ENCODE measurements at regions not wholly inside any gene's neighbourhood (a gene's known extent, or its start where the extent isn't known, plus 50 kb on each side); places are given as distances from the start of the nearest gene placed in this dataset.
"Not testable (repeated sequence)": the region's sequence is repeated elsewhere in the genome, so short reads cannot be mapped to it uniquely, and the experiment has no call there.

- DNase-seq, result no peak
- no peak for TF ChIP-seq CTCF (IDR thresholded peaks at IDR 0.05)
- Mint-ChIP-seq H3K27ac (no peak overlapping the region), H3K9me3 (peaks cover 8% of the 10 kb centered on the region), H3K27me3 (ENCODE audit: low read depth, poor library complexity) (peaks cover 26% of the 10 kb centered on the region), H3K4me3 (no peak overlapping the region), H3K4me1 (no peaks in the 10 kb centered on the region), H3K36me3 (ENCODE audit: low read depth) (no peaks in the 10 kb centered on the region)
These were observed 72.0 kb upstream of the WIPF3 start for GRCh38 chr7:29734246-29734731.

GRCh38 chr7:29747645-29748245, 58.6 kb upstream of the WIPF3 start:
- H3K27me3 Mint-ChIP-seq (ENCODE audit: low read depth, poor library complexity), result peaks cover 13% of the 10 kb centered on the region
- not testable (repeated sequence) for H3K4me3 Mint-ChIP-seq; H3K36me3 Mint-ChIP-seq (ENCODE audit: low read depth); DNase-seq; H3K4me1 Mint-ChIP-seq; H3K27ac Mint-ChIP-seq; H3K9me3 Mint-ChIP-seq

GRCh38 chr7:29748286-29749099, 57.8 kb upstream of the WIPF3 start:
- no peak overlapping the region for H3K4me3 Mint-ChIP-seq
- H3K4me1 Mint-ChIP-seq, result peaks cover 5% of the 10 kb centered on the region
- TF ChIP-seq CTCF (IDR thresholded peaks at IDR 0.05), result peak; percentile 58
- no peaks in the 10 kb centered on the region for H3K36me3 Mint-ChIP-seq (ENCODE audit: low read depth)
- H3K27ac Mint-ChIP-seq, result no peak overlapping the region
- H3K27me3 Mint-ChIP-seq (ENCODE audit: low read depth, poor library complexity), result peaks cover 13% of the 10 kb centered on the region
- H3K9me3 Mint-ChIP-seq, result no peaks in the 10 kb centered on the region
- no peak for DNase-seq

GRCh38 chr7:29749701-29750321, 56.5 kb upstream of the WIPF3 start:
- H3K9me3 Mint-ChIP-seq, result no peaks in the 10 kb centered on the region
- H3K36me3 Mint-ChIP-seq (ENCODE audit: low read depth), result no peaks in the 10 kb centered on the region
- peaks cover 5% of the 10 kb centered on the region for H3K4me1 Mint-ChIP-seq
- H3K4me3 Mint-ChIP-seq, result no peak overlapping the region
- peaks cover 16% of the 10 kb centered on the region for H3K27me3 Mint-ChIP-seq (ENCODE audit: low read depth, poor library complexity)
- no peak for DNase-seq
- no peak for TF ChIP-seq CTCF (IDR thresholded peaks at IDR 0.05)
- no peak overlapping the region for H3K27ac Mint-ChIP-seq

- not testable (repeated sequence) for H3K9me3 Mint-ChIP-seq; H3K27ac Mint-ChIP-seq; H3K4me3 Mint-ChIP-seq; H3K36me3 Mint-ChIP-seq (ENCODE audit: low read depth); DNase-seq; H3K4me1 Mint-ChIP-seq
- H3K27me3 Mint-ChIP-seq (ENCODE audit: low read depth, poor library complexity), result peaks cover 16% of the 10 kb centered on the region
These were observed 55.9 kb upstream of the WIPF3 start for GRCh38 chr7:29750373-29750940.

- H3K4me3 Mint-ChIP-seq; H3K4me1 Mint-ChIP-seq; DNase-seq; H3K36me3 Mint-ChIP-seq (ENCODE audit: low read depth); H3K9me3 Mint-ChIP-seq; H3K27ac Mint-ChIP-seq: not testable (repeated sequence)
- H3K27me3 Mint-ChIP-seq (ENCODE audit: low read depth, poor library complexity), result peaks cover 16% of the 10 kb centered on the region
These were observed 55.3 kb upstream of the WIPF3 start for GRCh38 chr7:29751012-29751411.

GRCh38 chr7:29754874-29755490, 51.3 kb upstream of the WIPF3 start:
- peaks cover 10% of the 10 kb centered on the region for H3K27me3 Mint-ChIP-seq (ENCODE audit: low read depth, poor library complexity)
- TF ChIP-seq CTCF (IDR thresholded peaks at IDR 0.05), result no peak
- H3K4me3 Mint-ChIP-seq, result no peak overlapping the region
- no peak for DNase-seq
- H3K9me3 Mint-ChIP-seq, result no peaks in the 10 kb centered on the region
- H3K4me1 Mint-ChIP-seq, result peaks cover 6% of the 10 kb centered on the region
- H3K36me3 Mint-ChIP-seq (ENCODE audit: low read depth), result no peaks in the 10 kb centered on the region
- no peak overlapping the region for H3K27ac Mint-ChIP-seq
